ENCODE measurements at regions not wholly inside any gene's neighbourhood (a gene's known extent, or its start where the extent isn't known, plus 50 kb on each side); places are given as distances from the start of the nearest gene placed in this dataset.

DNA sequence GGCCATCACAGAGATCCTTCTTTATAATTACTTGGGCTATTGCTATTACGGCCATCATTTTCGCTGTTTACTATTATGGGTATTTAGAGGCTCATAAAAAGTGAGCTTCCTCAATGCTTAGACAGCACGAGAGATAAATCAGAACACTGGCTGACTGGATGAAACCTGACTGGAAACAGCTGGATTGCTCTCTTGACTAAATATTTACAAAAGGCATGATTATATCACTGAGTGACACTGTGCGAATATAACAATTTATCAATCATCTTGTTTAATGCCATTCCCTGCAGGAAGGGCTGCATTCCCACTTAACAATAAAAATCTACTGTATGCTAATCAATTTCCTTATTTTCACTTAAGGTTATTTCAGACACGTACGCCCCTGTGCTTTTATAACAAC, 260.1 kb upstream of the ARID1B start:
- Histone ChIP-seq H3K9me2 (ENCODE audit: insufficient read depth) (no peaks in the 10 kb centered on the region), H3K27me3 (ENCODE audit: insufficient read depth, low read length) (peaks cover 6% of the 10 kb centered on the region), H3K9me3 (ENCODE audit: control insufficient read depth in 1 of 2, insufficient read depth in 1 of 2, low read depth in 1 of 2, low read length in 2 of 2) (no peaks in the 10 kb centered on the region; a peak in 1 of 4 replicates), H4K20me1 (ENCODE audit: insufficient read depth) (no peaks in the 10 kb centered on the region), H3K4me2 (ENCODE audit: low read length) (no peak overlapping the region), H3K4me3 (replicated peaks in 1 of 2; ENCODE audit: low read depth in 1 of 2, low read length in 2 of 2) (no peak overlapping the region), H3K36me3 (ENCODE audit: control insufficient read depth in 1 of 2, insufficient read depth in 2 of 2, low read length in 2 of 2) (no peaks in the 10 kb centered on the region), H3K79me2 (ENCODE audit: insufficient read depth, low read length) (no peaks in the 10 kb centered on the region), H3K27ac (ENCODE audit: low read depth, low read length) (no peak overlapping the region), H3K9ac (ENCODE audit: low read length) (no peak overlapping the region), H2AFZ (ENCODE audit: low read depth, low read length, poor library complexity, severe bottlenecking) (no peak overlapping the region), H3K4me1 (ENCODE audit: control insufficient read depth in 1 of 2, insufficient read depth in 2 of 2, low read length in 2 of 2) (no peaks in the 10 kb centered on the region)
- no TSS peak for BruUV-seq (replicated peaks)
- intact Hi-C loops (cut with micrococcal nuclease), result no loop called here
- CTCF ChIA-PET, result no interaction called here
- ATAC-seq (no peak), DNase-seq (ENCODE audit: low read depth, low spot score) (no peak)
- RAD21 ChIA-PET (ENCODE audit: low non-redundant PET in 1 of 2, low total read pairs in 2 of 2, uncharacterized antibody in 2 of 2, unreplicated experiment in 2 of 2), result no interaction called here
- TF ChIP-seq, protein P1, sequence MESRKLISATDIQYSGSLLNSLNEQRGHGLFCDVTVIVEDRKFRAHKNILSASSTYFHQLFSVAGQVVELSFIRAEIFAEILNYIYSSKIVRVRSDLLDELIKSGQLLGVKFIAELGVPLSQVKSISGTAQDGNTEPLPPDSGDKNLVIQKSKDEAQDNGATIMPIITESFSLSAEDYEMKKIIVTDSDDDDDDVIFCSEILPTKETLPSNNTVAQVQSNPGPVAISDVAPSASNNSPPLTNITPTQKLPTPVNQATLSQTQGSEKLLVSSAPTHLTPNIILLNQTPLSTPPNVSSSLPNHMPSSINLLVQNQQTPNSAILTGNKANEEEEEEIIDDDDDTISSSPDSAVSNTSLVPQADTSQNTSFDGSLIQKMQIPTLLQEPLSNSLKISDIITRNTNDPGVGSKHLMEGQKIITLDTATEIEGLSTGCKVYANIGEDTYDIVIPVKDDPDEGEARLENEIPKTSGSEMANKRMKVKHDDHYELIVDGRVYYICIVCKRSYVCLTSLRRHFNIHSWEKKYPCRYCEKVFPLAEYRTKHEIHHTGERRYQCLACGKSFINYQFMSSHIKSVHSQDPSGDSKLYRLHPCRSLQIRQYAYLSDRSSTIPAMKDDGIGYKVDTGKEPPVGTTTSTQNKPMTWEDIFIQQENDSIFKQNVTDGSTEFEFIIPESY (IDR thresholded peaks at IDR 0.05; ENCODE audit: extremely low read depth, insufficient replicate concordance, low read length), result no peak
- TF ChIP-seq ZNF274 (IDR thresholded peaks at IDR 0.05; ENCODE audit: low read depth, low read length), result no peak
- TF ChIP-seq TCF7L2 (IDR thresholded peaks at IDR 0.05; ENCODE audit: borderline replicate concordance, extremely low read depth, insufficient read depth, insufficient read length), result no peak
- no peak for TF ChIP-seq CEBPB (IDR thresholded peaks at IDR 0.05; ENCODE audit: low read depth)
- POLR2A ChIA-PET, result no interaction called here

DNA sequence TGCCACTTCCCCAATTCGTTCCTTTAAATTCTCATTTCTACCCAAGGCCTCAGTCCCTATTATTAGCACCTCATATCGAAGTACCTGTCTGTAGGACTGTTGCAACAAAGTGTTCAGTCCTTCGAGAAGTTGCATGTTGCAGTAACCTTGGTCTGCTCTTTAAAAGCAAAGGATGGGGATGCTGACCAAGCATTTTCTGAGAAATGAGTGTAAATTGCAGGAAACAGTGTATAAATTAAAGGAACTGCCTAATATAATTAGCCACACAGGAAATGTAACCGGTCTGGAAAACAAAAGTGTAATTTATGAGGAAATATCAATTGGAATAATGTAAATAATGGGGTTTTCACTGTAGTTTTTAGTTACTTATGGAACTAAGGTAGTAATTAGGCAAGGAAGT, 261.9 kb upstream of the ARID1B start:
- no peak overlapping the region for H3K4me2 ChIP-seq (ENCODE audit: low read length)
- no peaks in the 10 kb centered on the region for H3K79me2 ChIP-seq (ENCODE audit: insufficient read depth, low read length)
- H3K9me3 ChIP-seq (ENCODE audit: control insufficient read depth in 1 of 2, insufficient read depth in 1 of 2, low read depth in 1 of 2, low read length in 2 of 2), result no peaks in the 10 kb centered on the region; a peak in 1 of 4 replicates
- no peaks in the 10 kb centered on the region for H3K9me2 ChIP-seq (ENCODE audit: insufficient read depth)
- ATAC-seq (no peak), DNase-seq (ENCODE audit: low read depth, low spot score) (no peak)
- ChIA-PET RAD21 (ENCODE audit: low non-redundant PET in 1 of 2, low total read pairs in 2 of 2, uncharacterized antibody in 2 of 2, unreplicated experiment in 2 of 2) (no interaction called here), CTCF (no interaction called here), POLR2A (no interaction called here)
- H3K4me1 ChIP-seq (ENCODE audit: control insufficient read depth in 1 of 2, insufficient read depth in 2 of 2, low read length in 2 of 2), result no peaks in the 10 kb centered on the region
- H4K20me1 ChIP-seq (ENCODE audit: insufficient read depth), result no peaks in the 10 kb centered on the region
- H2AFZ ChIP-seq (ENCODE audit: low read depth, low read length, poor library complexity, severe bottlenecking), result no peak overlapping the region
- no TSS peak for BruUV-seq (replicated peaks)
- peaks cover 15% of the 10 kb centered on the region for H3K27me3 ChIP-seq (ENCODE audit: insufficient read depth, low read length)
- no peak overlapping the region for H3K27ac ChIP-seq (ENCODE audit: low read depth, low read length)
- intact Hi-C loops (cut with micrococcal nuclease), result no loop called here
- H3K36me3 ChIP-seq (ENCODE audit: control insufficient read depth in 1 of 2, insufficient read depth in 2 of 2, low read length in 2 of 2), result no peaks in the 10 kb centered on the region
- H3K4me3 ChIP-seq (replicated peaks in 1 of 2; ENCODE audit: low read depth in 1 of 2, low read length in 2 of 2), result no peak overlapping the region
- no peak overlapping the region for H3K9ac ChIP-seq (ENCODE audit: low read length)
- TF ChIP-seq, protein P2, sequence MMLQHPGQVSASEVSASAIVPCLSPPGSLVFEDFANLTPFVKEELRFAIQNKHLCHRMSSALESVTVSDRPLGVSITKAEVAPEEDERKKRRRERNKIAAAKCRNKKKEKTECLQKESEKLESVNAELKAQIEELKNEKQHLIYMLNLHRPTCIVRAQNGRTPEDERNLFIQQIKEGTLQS (IDR thresholded peaks at IDR 0.05), result no peak
- no peak for TF ChIP-seq ELF1 (IDR thresholded peaks at IDR 0.05; ENCODE audit: borderline replicate concordance, low read depth)
- TF ChIP-seq, protein P3, sequence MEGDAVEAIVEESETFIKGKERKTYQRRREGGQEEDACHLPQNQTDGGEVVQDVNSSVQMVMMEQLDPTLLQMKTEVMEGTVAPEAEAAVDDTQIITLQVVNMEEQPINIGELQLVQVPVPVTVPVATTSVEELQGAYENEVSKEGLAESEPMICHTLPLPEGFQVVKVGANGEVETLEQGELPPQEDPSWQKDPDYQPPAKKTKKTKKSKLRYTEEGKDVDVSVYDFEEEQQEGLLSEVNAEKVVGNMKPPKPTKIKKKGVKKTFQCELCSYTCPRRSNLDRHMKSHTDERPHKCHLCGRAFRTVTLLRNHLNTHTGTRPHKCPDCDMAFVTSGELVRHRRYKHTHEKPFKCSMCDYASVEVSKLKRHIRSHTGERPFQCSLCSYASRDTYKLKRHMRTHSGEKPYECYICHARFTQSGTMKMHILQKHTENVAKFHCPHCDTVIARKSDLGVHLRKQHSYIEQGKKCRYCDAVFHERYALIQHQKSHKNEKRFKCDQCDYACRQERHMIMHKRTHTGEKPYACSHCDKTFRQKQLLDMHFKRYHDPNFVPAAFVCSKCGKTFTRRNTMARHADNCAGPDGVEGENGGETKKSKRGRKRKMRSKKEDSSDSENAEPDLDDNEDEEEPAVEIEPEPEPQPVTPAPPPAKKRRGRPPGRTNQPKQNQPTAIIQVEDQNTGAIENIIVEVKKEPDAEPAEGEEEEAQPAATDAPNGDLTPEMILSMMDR (IDR thresholded peaks at IDR 0.05 in 2 of 3, conservative IDR thresholded peaks at IDR 0.05 in 1 of 3; ENCODE audit: borderline replicate concordance in 1 of 3, insufficient read depth in 1 of 3, low read depth in 2 of 3, low read length in 2 of 3), result no peak
- no peak for TF ChIP-seq POLR2A (IDR thresholded peaks at IDR 0.05; ENCODE audit: borderline replicate concordance, extremely low read depth, insufficient read depth, insufficient read length)
- no peak for TF ChIP-seq SRF (IDR thresholded peaks at IDR 0.05; ENCODE audit: low read depth)
- no peak for TF ChIP-seq FOSL1 (IDR thresholded peaks at IDR 0.05; ENCODE audit: low read depth)
- TF ChIP-seq ZNF274 (IDR thresholded peaks at IDR 0.05; ENCODE audit: low read depth, low read length), result no peak
- no peak for TF ChIP-seq RAD21 (IDR thresholded peaks at IDR 0.05; ENCODE audit: low read depth)
- TF ChIP-seq EZH2phosphoT487 (IDR thresholded peaks at IDR 0.05; ENCODE audit: borderline replicate concordance), result no peak
- TF ChIP-seq, protein P4, sequence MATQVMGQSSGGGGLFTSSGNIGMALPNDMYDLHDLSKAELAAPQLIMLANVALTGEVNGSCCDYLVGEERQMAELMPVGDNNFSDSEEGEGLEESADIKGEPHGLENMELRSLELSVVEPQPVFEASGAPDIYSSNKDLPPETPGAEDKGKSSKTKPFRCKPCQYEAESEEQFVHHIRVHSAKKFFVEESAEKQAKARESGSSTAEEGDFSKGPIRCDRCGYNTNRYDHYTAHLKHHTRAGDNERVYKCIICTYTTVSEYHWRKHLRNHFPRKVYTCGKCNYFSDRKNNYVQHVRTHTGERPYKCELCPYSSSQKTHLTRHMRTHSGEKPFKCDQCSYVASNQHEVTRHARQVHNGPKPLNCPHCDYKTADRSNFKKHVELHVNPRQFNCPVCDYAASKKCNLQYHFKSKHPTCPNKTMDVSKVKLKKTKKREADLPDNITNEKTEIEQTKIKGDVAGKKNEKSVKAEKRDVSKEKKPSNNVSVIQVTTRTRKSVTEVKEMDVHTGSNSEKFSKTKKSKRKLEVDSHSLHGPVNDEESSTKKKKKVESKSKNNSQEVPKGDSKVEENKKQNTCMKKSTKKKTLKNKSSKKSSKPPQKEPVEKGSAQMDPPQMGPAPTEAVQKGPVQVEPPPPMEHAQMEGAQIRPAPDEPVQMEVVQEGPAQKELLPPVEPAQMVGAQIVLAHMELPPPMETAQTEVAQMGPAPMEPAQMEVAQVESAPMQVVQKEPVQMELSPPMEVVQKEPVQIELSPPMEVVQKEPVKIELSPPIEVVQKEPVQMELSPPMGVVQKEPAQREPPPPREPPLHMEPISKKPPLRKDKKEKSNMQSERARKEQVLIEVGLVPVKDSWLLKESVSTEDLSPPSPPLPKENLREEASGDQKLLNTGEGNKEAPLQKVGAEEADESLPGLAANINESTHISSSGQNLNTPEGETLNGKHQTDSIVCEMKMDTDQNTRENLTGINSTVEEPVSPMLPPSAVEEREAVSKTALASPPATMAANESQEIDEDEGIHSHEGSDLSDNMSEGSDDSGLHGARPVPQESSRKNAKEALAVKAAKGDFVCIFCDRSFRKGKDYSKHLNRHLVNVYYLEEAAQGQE (IDR thresholded peaks at IDR 0.05; ENCODE audit: low read depth), result no peak
- TF ChIP-seq SP1 (IDR thresholded peaks at IDR 0.05; ENCODE audit: low read depth), result no peak
